WTC11 (cell line): ENCODE measurements at regions not wholly inside any gene's neighbourhood (a gene's known extent, or its start where the extent isn't known, plus 50 kb on each side); places are given as distances from the start of the nearest gene placed in this dataset.

ENCODE experiments used
- ATAC-seq: fragments of 200-7000 bp; cut with Tn5 transposase; 2 replicates; pipeline ENCODE4 v1.10.0; 2021; ENCODE audit warnings: mild to moderate bottlenecking, moderate library complexity
- CTCF ChIA-PET: fragments of 300-600 bp; sonication (Branson Sonifier 250); formaldehyde crosslinking; loops from one replicate; lab custom pipeline; 2021; ENCODE audit warnings: antibody characterized with exemption; lab: Charles Lee
- POLR2A ChIA-PET: fragments of 350-600 bp; sonication (Branson Sonifier 250); formaldehyde crosslinking; loops from one replicate; lab custom pipeline; 2021; ENCODE audit warnings: antibody characterized with exemption; lab: Charles Lee
- DNase-seq: peaks from one replicate; pipeline ENCODE4 v3.0.0; 2021; ENCODE audit warnings: low spot score
- H3K27ac Mint-ChIP-seq: 2 replicates; pipeline ENCODE4 v1.8.0; 2021; ENCODE audit warnings: mixed read lengths
- H3K27me3 Mint-ChIP-seq: 2 replicates; pipeline ENCODE4 v1.8.0; 2021; ENCODE audit warnings: low read depth, mild to moderate bottlenecking, moderate library complexity, mixed read lengths
- H3K36me3 Mint-ChIP-seq: 2 replicates; pipeline ENCODE4 v1.8.0; 2021; ENCODE audit warnings: mixed read lengths
- H3K4me1 Mint-ChIP-seq: 2 replicates; pipeline ENCODE4 v1.8.0; 2022; ENCODE audit warnings: mixed read lengths
- H3K4me3 Mint-ChIP-seq: 2 replicates; pipeline ENCODE4 v1.8.0; 2021; ENCODE audit warnings: mild to moderate bottlenecking, moderate library complexity, mixed read lengths
- H3K9me3 Mint-ChIP-seq: 2 replicates; pipeline ENCODE4 v1.8.0; 2021; ENCODE audit warnings: mixed read lengths
- ATF2 ChIP-seq: sonication (generic); formaldehyde crosslinking; IDR thresholded peaks from 2 replicates; pipeline ENCODE4 v1.8.1; 2022; ENCODE audit warnings: low read depth, missing genetic modification reagents, borderline replicate concordance
- E2F4 ChIP-seq: sonication (generic); formaldehyde crosslinking; IDR thresholded peaks from 2 replicates; pipeline ENCODE4 v1.8.1; 2022; ENCODE audit warnings: low read depth, mild to moderate bottlenecking, moderate library complexity, missing genetic modification reagents, borderline replicate concordance
- ELF4 ChIP-seq: sonication (generic); formaldehyde crosslinking; IDR thresholded peaks from 2 replicates; pipeline ENCODE4 v1.8.1; 2022; ENCODE audit warnings: low read depth, mild to moderate bottlenecking, moderate library complexity, missing genetic modification reagents
- FOXJ3 ChIP-seq: sonication (generic); formaldehyde crosslinking; IDR thresholded peaks from 2 replicates; pipeline ENCODE4 v1.9.0; 2021; ENCODE audit warnings: missing genetic modification reagents, mild to moderate bottlenecking, borderline replicate concordance
- IRF2 ChIP-seq: sonication (generic); formaldehyde crosslinking; IDR thresholded peaks from 2 replicates; pipeline ENCODE4 v1.8.0; 2022; ENCODE audit warnings: low read depth, missing genetic modification reagents, borderline replicate concordance
- JAZF1 ChIP-seq: fragments of 250-450 bp; sonication (Bioruptor Pico); IDR thresholded peaks from 2 replicates; pipeline ENCODE4 v1.9.0; 2021; ENCODE audit warnings: moderate library complexity, mild to moderate bottlenecking, inconsistent platforms
- MLX ChIP-seq: sonication (generic); formaldehyde crosslinking; IDR thresholded peaks from 2 replicates; pipeline ENCODE4 v1.8.1; 2023; ENCODE audit warnings: mild to moderate bottlenecking, missing genetic modification reagents, moderate library complexity
- MXD4 ChIP-seq: fragments of 250-450 bp; sonication (Bioruptor Pico); IDR thresholded peaks from 2 replicates; pipeline ENCODE4 v1.8.0; 2021; ENCODE audit warnings: mild to moderate bottlenecking, moderate library complexity, borderline replicate concordance
- NFATC4 ChIP-seq: fragments of 250-450 bp; sonication (Bioruptor Pico); IDR thresholded peaks from 2 replicates; pipeline ENCODE4 v1.9.0; 2021; ENCODE audit warnings: mild to moderate bottlenecking
- PREB ChIP-seq: sonication (generic); formaldehyde crosslinking; IDR thresholded peaks from 2 replicates; pipeline ENCODE4 v1.8.1; 2022; ENCODE audit warnings: mild to moderate bottlenecking, missing genetic modification reagents, moderate library complexity, borderline replicate concordance
- RORB ChIP-seq: fragments of 250-450 bp; sonication (Bioruptor Pico); IDR thresholded peaks from 2 replicates; pipeline ENCODE4 v1.9.0; 2021; ENCODE audit warnings: mild to moderate bottlenecking
- STAT6 ChIP-seq: sonication (generic); formaldehyde crosslinking; conservative IDR thresholded peaks from 2 replicates; pipeline ENCODE4 v1.8.1; 2023; ENCODE audit warnings: mild to moderate bottlenecking, low read depth, missing genetic modification reagents, moderate library complexity
- TCF7 ChIP-seq: sonication (generic); formaldehyde crosslinking; IDR thresholded peaks from 2 replicates; pipeline ENCODE4 v1.8.0; 2022; ENCODE audit warnings: mild to moderate bottlenecking, low read depth, missing genetic modification reagents, moderate library complexity
- TEAD4 ChIP-seq: sonication (generic); formaldehyde crosslinking; IDR thresholded peaks from 2 replicates; pipeline ENCODE4 v1.8.0; 2022; ENCODE audit warnings: mild to moderate bottlenecking, missing genetic modification reagents
- TP53 ChIP-seq: sonication (generic); formaldehyde crosslinking; IDR thresholded peaks from 2 replicates; pipeline ENCODE4 v1.8.1; 2023; ENCODE audit warnings: mild to moderate bottlenecking, missing genetic modification reagents
- USF2 ChIP-seq: sonication (generic); formaldehyde crosslinking; IDR thresholded peaks from 2 replicates; pipeline ENCODE4 v1.8.1; 2023; ENCODE audit warnings: mild to moderate bottlenecking, missing genetic modification reagents, moderate library complexity
- ZNF121 ChIP-seq: sonication (generic); formaldehyde crosslinking; IDR thresholded peaks from 2 replicates; pipeline ENCODE4 v1.8.0; 2023; ENCODE audit warnings: missing genetic modification reagents
- ZNF396 ChIP-seq: fragments of 250-450 bp; sonication (Bioruptor Pico); IDR thresholded peaks from 2 replicates; pipeline ENCODE4 v1.8.0; 2021; ENCODE audit warnings: mild to moderate bottlenecking, moderate library complexity, borderline replicate concordance
- ZNF416 ChIP-seq: fragments of 250-450 bp; sonication (Bioruptor Pico); IDR thresholded peaks from 2 replicates; pipeline ENCODE4 v1.9.0; 2021; ENCODE audit warnings: mild to moderate bottlenecking, inconsistent platforms
- ZNF425 ChIP-seq: fragments of 250-450 bp; sonication (Bioruptor Pico); conservative IDR thresholded peaks from 2 replicates; pipeline ENCODE4 v1.9.0; 2021; ENCODE audit warnings: mild to moderate bottlenecking
- ZSCAN18 ChIP-seq: fragments of 250-450 bp; sonication (Bioruptor Pico); IDR thresholded peaks from 2 replicates; pipeline ENCODE4 v2.1.2; 2022; ENCODE audit warnings: mild to moderate bottlenecking, moderate library complexity

- no peak for TF ChIP-seq ZSCAN18 (CRISPR knock-in tag)
Measured at GRCh38 chr13:112136095-112136494, 69.1 kb downstream of the SOX1 start (continued).

- ATAC-seq: no peak
- ChIA-PET CTCF (interaction anchor here (0.7 kb wide), 1 partner anchor 373 kb away, joined by 3 read pairs; no protein-coding TSS in a partner anchor), POLR2A (no interaction called here)
- H3K27ac Mint-ChIP-seq: no peak overlapping the region
- H3K4me1 Mint-ChIP-seq: no peaks in the 10 kb centered on the region
- H3K36me3 Mint-ChIP-seq: no peaks in the 10 kb centered on the region
- TF ChIP-seq IRF2: no peak
- TF ChIP-seq ZNF121: no peak
- no peak for TF ChIP-seq ZNF416 (CRISPR knock-in tag)
- no peak for TF ChIP-seq TP53 (CRISPR knock-in tag)
- no peak for TF ChIP-seq ELF4 (CRISPR knock-in tag)
- no peak for TF ChIP-seq NFATC4 (CRISPR knock-in tag)
- TF ChIP-seq TCF7 (CRISPR knock-in tag): no peak
- no peak for TF ChIP-seq ZNF396 (CRISPR knock-in tag)
- no peak for TF ChIP-seq STAT6
- no peak for TF ChIP-seq USF2 (CRISPR knock-in tag)
- no peak for TF ChIP-seq ATF2 (CRISPR knock-in tag)
- TF ChIP-seq ZNF425 (CRISPR knock-in tag): no peak
- TF ChIP-seq E2F4 (CRISPR knock-in tag): no peak
- TF ChIP-seq, all 79 proteins: peak for 0
- DNase-seq: no peak
- no peaks in the 10 kb centered on the region for H3K9me3 Mint-ChIP-seq
- H3K27me3 Mint-ChIP-seq: peaks cover 3% of the 10 kb centered on the region; the same call in 1 of the 2 replicates
- no peak overlapping the region for H3K4me3 Mint-ChIP-seq
Measured at GRCh38 chr13:112137144-112137543, 70.2 kb downstream of the SOX1 start.

- no peak for ATAC-seq
- no peaks in the 10 kb centered on the region for H3K4me1 Mint-ChIP-seq
- CTCF ChIA-PET: no interaction called here
Measured at GRCh38 chr13:112140366-112140765, 73.4 kb downstream of the SOX1 start.

More at GRCh38 chr13:112140366-112140765, 73.4 kb downstream of the SOX1 start:
- TF ChIP-seq FOXJ3 (CRISPR knock-in tag) (no peak), RORB (no peak), TEAD4 (CRISPR knock-in tag) (no peak), JAZF1 (CRISPR knock-in tag) (no peak), PREB (CRISPR knock-in tag) (no peak), MXD4 (CRISPR knock-in tag) (no peak), MLX (no peak)
- DNase-seq: no peak
- H3K27me3 Mint-ChIP-seq: peaks cover 3% of the 10 kb centered on the region; the same call in 1 of the 2 replicates
- H3K36me3 Mint-ChIP-seq: no peaks in the 10 kb centered on the region
- H3K4me3 Mint-ChIP-seq: no peak overlapping the region
- H3K27ac Mint-ChIP-seq: no peak overlapping the region
- no peaks in the 10 kb centered on the region for H3K9me3 Mint-ChIP-seq
- POLR2A ChIA-PET: no interaction called here
